GM12878 (cell line): ENCODE measurements at regions not wholly inside any gene's neighbourhood (a gene's known extent, or its start where the extent isn't known, plus 50 kb on each side); places are given as distances from the start of the nearest gene placed in this dataset.

ENCODE experiments used
- ATAC-seq: fragments of 200-7000 bp; cut with Tn5 transposase; 3 replicates; pipeline ENCODE4 v1.9.1; 2020; ENCODE audit warnings: mild to moderate bottlenecking, moderate library complexity
- BruUV-seq: library from RNA; stranded (reverse); fragments of 400-500 nt; replicated peaks from 2 replicates; lab custom pipeline; 2021; lab: Mats Ljungman, UMichigan
- CTCF ChIA-PET: fragments of 300-600 bp; sonication (Branson Sonifier 250); formaldehyde crosslinking; extraction: SDS; loops from one replicate; lab custom pipeline; 2021; ENCODE audit warnings: inconsistent platforms; lab: Yijun Ruan, JAX
- POLR2A ChIA-PET: fragments of 350-600 bp; formaldehyde crosslinking; extraction: SDS; loops from one replicate; lab custom pipeline; 2021; ENCODE audit warnings: inconsistent platforms; lab: Charles Lee
- RAD21 ChIA-PET: fragments of 300-600 bp; sonication (Branson Sonifier 250); formaldehyde crosslinking; loops from one replicate; lab custom pipeline; 2023; ENCODE audit warnings: antibody characterized with exemption; ENCODE audit not compliant: unreplicated experiment; lab: Charles Lee
- SMC1A ChIA-PET: fragments of 300-600 bp; sonication (Branson Sonifier 250); formaldehyde crosslinking; loops from one replicate; lab custom pipeline; 2023; ENCODE audit not compliant: unreplicated experiment, uncharacterized antibody; lab: Charles Lee
- DNase-seq: peaks from one replicate; pipeline ENCODE4 v3.0.0-alpha.2; 2011; ENCODE audit warnings: low read depth, low spot score
- FAIRE-seq: peaks from 3 replicates; lab custom pipeline; 2011; peaks lifted over from hg19 to GRCh38; lab: Jason Lieb, UNC
- H2AFZ ChIP-seq: 2 replicates; pipeline ENCODE4 v1.6.0; 2011; ENCODE audit warnings: low read depth, low read length, control low read depth; ENCODE audit not compliant: control insufficient read depth
- H3K27ac ChIP-seq: 2 replicates; pipeline ENCODE4 v1.5.1; 2011; ENCODE audit warnings: control low read depth; ENCODE audit not compliant: control insufficient read depth, insufficient read depth
- H3K27me3 ChIP-seq, 2 experiments: replicated peaks in 1 of 2; 2 replicates each; pipeline versions ENCODE4 v1.6.0 to v1.6.1; 2011; ENCODE audit warnings: low read length in 1 of 2; ENCODE audit not compliant: control insufficient read depth in 2 of 2, insufficient read depth in 2 of 2
- H3K36me3 ChIP-seq, 2 experiments: 2 replicates each; pipeline ENCODE4 v1.5.1; 2011; ENCODE audit warnings: low read length in 1 of 2; ENCODE audit not compliant: control insufficient read depth in 2 of 2, insufficient read depth in 2 of 2
- H3K4me1 ChIP-seq: 2 replicates; pipeline ENCODE4 v1.6.1; 2011; ENCODE audit warnings: mild to moderate bottlenecking, low read length, moderate library complexity, mixed read lengths; ENCODE audit not compliant: control insufficient read depth, insufficient read depth
- H3K4me2 ChIP-seq: 2 replicates; pipeline ENCODE4 v1.6.0; 2011; ENCODE audit warnings: control low read depth; ENCODE audit not compliant: control insufficient read depth, insufficient read depth
- H3K4me3 ChIP-seq: fragments of 200-600 bp; sonication (generic); 2 replicates; pipeline ENCODE4 v1.5.1; 2016
- H3K79me2 ChIP-seq: 2 replicates; pipeline ENCODE4 v1.6.0; 2011; ENCODE audit warnings: low read length; ENCODE audit not compliant: control insufficient read depth, insufficient read depth
- H3K9ac ChIP-seq: 2 replicates; pipeline ENCODE4 v1.8.0; 2011; ENCODE audit warnings: low read length, control low read depth, mixed read lengths; ENCODE audit not compliant: control insufficient read depth, insufficient read depth
- H3K9me3 ChIP-seq: replicated peaks from 3 replicates; pipeline ENCODE4 v1.5.1; 2011; ENCODE audit warnings: mild to moderate bottlenecking, low read length; ENCODE audit not compliant: control insufficient read depth, insufficient read depth
- H4K20me1 ChIP-seq: 2 replicates; pipeline ENCODE4 v1.6.0; 2011; ENCODE audit not compliant: control insufficient read depth, insufficient read depth
- BRCA1 ChIP-seq: IDR thresholded peaks from 2 replicates; pipeline ENCODE4 v1.6.1; 2011; ENCODE audit warnings: low read depth, low read length, improper control_type of control experiment
- CBX3 ChIP-seq: fragments of 200-600 bp; sonication (generic); IDR thresholded peaks from 2 replicates; pipeline ENCODE4 v1.6.1; 2016; ENCODE audit warnings: low read depth, borderline replicate concordance
- CHD4 ChIP-seq: fragments of 200-600 bp; sonication (generic); IDR thresholded peaks from 2 replicates; pipeline ENCODE4 v1.6.1; 2016; ENCODE audit warnings: mild to moderate bottlenecking
- HCFC1 ChIP-seq: fragments of 150-350 bp; IDR thresholded peaks from 2 replicates; pipeline ENCODE4 v1.6.1; 2014; ENCODE audit warnings: low read length
- MTA2 ChIP-seq: fragments of 450-650 bp; IDR thresholded peaks from 2 replicates; pipeline ENCODE4 v1.6.1; 2016; ENCODE audit warnings: low read depth, mild to moderate bottlenecking, moderate library complexity
- SIN3A ChIP-seq: IDR thresholded peaks from 2 replicates; pipeline ENCODE4 v1.6.1; 2012; ENCODE audit warnings: low read depth, low read length, improper control_type of control experiment
- SP1 ChIP-seq: IDR thresholded peaks from one replicate; pipeline ENCODE4 v1.6.1; 2011; ENCODE audit warnings: low read depth, low read length
- SREBF1 ChIP-seq: IDR thresholded peaks from 2 replicates; pipeline ENCODE4 v1.6.1; 2012; ENCODE audit warnings: mild to moderate bottlenecking, low read length
- TAF1 ChIP-seq: IDR thresholded peaks from 2 replicates; pipeline ENCODE4 v1.6.1; 2011; ENCODE audit warnings: mild to moderate bottlenecking, low read depth, low read length, borderline replicate concordance
- TARDBP ChIP-seq: IDR thresholded peaks from 2 replicates; pipeline ENCODE4 v1.6.1; 2016; ENCODE audit warnings: borderline replicate concordance
- WGBS: methylation state at CpG from one replicate; pipeline ENCODE4 v1.1.6; 2016; ENCODE audit warnings: low lambda C conversion rate; ENCODE audit not compliant: insufficient replicate concordance, insufficient coverage; ENCODE audit errors: missing lambda C conversion rate; 5-methylcytosine and 5-hydroxymethylcytosine counted together
- in situ Hi-C: fragments of 300-500 bp; cut with MboI; formaldehyde crosslinking; loops from 9 replicates; pipeline ENCODE4 v1.14.3; 2018; ENCODE audit warnings: mixed read lengths
- intact Hi-C: fragments of 100-400 bp; cut with micrococcal nuclease; formaldehyde crosslinking; loops from one replicate; pipeline ENCODE4 v1.14.2; 2022; ENCODE audit not compliant: unreplicated experiment
- TF ChIP-seq, protein P1 (sequence below): fragments of 450-650 bp; IDR thresholded peaks from 2 replicates; pipeline ENCODE4 v1.6.1; 2014; ENCODE audit warnings: mild to moderate bottlenecking
- TF ChIP-seq, protein P2 (sequence below): fragments of 450-650 bp; IDR thresholded peaks from 2 replicates; pipeline ENCODE4 v1.6.1; 2017; ENCODE audit warnings: mild to moderate bottlenecking, moderate library complexity
- TF ChIP-seq, protein P3 (sequence below): IDR thresholded peaks from 2 replicates; pipeline ENCODE4 v1.6.1; 2012; ENCODE audit warnings: mild to moderate bottlenecking, low read depth, low read length
- TF ChIP-seq, protein P4 (sequence below): fragments of 450-650 bp; IDR thresholded peaks from 2 replicates; pipeline ENCODE4 v1.6.1; 2017; ENCODE audit warnings: mild to moderate bottlenecking, moderate library complexity

DNA sequence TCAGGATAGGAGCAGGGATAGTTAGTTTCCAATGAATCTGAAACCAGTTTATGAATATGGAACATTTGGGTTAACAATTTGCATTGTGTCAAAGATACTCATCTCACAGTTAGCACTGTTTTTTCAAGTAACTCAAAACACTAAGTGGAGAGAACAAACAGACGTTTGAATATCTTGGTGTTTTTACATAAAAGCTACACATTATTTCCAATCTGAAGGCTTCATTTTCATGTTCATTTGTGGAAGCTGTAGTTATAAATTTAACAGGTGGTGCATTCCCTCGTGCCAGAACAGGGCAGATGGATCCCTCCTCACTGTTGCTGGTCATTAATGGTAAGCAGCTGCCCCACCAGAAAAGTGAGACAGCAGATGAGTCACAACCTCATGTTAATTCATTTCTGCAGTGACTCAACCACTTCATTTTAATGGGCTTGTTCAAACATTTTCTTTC is 286.9 kb downstream of the TMX3 start:
- FAIRE-seq, result no peak
- TF ChIP-seq CBX3, result no peak
- TF ChIP-seq, protein P1, sequence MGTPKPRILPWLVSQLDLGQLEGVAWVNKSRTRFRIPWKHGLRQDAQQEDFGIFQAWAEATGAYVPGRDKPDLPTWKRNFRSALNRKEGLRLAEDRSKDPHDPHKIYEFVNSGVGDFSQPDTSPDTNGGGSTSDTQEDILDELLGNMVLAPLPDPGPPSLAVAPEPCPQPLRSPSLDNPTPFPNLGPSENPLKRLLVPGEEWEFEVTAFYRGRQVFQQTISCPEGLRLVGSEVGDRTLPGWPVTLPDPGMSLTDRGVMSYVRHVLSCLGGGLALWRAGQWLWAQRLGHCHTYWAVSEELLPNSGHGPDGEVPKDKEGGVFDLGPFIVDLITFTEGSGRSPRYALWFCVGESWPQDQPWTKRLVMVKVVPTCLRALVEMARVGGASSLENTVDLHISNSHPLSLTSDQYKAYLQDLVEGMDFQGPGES, result no peak
- no peak for TF ChIP-seq BRCA1
- no peak for TF ChIP-seq SP1
- TF ChIP-seq SREBF1, result no peak
- TF ChIP-seq TAF1, result no peak
- TF ChIP-seq, protein P2, sequence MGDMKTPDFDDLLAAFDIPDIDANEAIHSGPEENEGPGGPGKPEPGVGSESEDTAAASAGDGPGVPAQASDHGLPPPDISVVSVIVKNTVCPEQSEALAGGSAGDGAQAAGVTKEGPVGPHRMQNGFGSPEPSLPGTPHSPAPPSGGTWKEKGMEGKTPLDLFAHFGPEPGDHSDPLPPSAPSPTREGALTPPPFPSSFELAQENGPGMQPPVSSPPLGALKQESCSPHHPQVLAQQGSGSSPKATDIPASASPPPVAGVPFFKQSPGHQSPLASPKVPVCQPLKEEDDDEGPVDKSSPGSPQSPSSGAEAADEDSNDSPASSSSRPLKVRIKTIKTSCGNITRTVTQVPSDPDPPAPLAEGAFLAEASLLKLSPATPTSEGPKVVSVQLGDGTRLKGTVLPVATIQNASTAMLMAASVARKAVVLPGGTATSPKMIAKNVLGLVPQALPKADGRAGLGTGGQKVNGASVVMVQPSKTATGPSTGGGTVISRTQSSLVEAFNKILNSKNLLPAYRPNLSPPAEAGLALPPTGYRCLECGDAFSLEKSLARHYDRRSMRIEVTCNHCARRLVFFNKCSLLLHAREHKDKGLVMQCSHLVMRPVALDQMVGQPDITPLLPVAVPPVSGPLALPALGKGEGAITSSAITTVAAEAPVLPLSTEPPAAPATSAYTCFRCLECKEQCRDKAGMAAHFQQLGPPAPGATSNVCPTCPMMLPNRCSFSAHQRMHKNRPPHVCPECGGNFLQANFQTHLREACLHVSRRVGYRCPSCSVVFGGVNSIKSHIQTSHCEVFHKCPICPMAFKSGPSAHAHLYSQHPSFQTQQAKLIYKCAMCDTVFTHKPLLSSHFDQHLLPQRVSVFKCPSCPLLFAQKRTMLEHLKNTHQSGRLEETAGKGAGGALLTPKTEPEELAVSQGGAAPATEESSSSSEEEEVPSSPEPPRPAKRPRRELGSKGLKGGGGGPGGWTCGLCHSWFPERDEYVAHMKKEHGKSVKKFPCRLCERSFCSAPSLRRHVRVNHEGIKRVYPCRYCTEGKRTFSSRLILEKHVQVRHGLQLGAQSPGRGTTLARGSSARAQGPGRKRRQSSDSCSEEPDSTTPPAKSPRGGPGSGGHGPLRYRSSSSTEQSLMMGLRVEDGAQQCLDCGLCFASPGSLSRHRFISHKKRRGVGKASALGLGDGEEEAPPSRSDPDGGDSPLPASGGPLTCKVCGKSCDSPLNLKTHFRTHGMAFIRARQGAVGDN, result no peak
- no peak for TF ChIP-seq TARDBP
- TF ChIP-seq HCFC1, result no peak
- TF ChIP-seq MTA2, result no peak
- TF ChIP-seq SIN3A, result no peak
- TF ChIP-seq, protein P3, sequence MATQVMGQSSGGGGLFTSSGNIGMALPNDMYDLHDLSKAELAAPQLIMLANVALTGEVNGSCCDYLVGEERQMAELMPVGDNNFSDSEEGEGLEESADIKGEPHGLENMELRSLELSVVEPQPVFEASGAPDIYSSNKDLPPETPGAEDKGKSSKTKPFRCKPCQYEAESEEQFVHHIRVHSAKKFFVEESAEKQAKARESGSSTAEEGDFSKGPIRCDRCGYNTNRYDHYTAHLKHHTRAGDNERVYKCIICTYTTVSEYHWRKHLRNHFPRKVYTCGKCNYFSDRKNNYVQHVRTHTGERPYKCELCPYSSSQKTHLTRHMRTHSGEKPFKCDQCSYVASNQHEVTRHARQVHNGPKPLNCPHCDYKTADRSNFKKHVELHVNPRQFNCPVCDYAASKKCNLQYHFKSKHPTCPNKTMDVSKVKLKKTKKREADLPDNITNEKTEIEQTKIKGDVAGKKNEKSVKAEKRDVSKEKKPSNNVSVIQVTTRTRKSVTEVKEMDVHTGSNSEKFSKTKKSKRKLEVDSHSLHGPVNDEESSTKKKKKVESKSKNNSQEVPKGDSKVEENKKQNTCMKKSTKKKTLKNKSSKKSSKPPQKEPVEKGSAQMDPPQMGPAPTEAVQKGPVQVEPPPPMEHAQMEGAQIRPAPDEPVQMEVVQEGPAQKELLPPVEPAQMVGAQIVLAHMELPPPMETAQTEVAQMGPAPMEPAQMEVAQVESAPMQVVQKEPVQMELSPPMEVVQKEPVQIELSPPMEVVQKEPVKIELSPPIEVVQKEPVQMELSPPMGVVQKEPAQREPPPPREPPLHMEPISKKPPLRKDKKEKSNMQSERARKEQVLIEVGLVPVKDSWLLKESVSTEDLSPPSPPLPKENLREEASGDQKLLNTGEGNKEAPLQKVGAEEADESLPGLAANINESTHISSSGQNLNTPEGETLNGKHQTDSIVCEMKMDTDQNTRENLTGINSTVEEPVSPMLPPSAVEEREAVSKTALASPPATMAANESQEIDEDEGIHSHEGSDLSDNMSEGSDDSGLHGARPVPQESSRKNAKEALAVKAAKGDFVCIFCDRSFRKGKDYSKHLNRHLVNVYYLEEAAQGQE, result no peak
- TF ChIP-seq, protein P4, sequence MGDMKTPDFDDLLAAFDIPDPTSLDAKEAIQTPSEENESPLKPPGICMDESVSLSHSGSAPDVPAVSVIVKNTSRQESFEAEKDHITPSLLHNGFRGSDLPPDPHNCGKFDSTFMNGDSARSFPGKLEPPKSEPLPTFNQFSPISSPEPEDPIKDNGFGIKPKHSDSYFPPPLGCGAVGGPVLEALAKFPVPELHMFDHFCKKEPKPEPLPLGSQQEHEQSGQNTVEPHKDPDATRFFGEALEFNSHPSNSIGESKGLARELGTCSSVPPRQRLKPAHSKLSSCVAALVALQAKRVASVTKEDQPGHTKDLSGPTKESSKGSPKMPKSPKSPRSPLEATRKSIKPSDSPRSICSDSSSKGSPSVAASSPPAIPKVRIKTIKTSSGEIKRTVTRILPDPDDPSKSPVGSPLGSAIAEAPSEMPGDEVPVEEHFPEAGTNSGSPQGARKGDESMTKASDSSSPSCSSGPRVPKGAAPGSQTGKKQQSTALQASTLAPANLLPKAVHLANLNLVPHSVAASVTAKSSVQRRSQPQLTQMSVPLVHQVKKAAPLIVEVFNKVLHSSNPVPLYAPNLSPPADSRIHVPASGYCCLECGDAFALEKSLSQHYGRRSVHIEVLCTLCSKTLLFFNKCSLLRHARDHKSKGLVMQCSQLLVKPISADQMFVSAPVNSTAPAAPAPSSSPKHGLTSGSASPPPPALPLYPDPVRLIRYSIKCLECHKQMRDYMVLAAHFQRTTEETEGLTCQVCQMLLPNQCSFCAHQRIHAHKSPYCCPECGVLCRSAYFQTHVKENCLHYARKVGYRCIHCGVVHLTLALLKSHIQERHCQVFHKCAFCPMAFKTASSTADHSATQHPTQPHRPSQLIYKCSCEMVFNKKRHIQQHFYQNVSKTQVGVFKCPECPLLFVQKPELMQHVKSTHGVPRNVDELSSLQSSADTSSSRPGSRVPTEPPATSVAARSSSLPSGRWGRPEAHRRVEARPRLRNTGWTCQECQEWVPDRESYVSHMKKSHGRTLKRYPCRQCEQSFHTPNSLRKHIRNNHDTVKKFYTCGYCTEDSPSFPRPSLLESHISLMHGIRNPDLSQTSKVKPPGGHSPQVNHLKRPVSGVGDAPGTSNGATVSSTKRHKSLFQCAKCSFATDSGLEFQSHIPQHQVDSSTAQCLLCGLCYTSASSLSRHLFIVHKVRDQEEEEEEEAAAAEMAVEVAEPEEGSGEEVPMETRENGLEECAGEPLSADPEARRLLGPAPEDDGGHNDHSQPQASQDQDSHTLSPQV, result no peak
- no peak for TF ChIP-seq CHD4

More for the DNA sequence above, 286.9 kb downstream of the TMX3 start:
- WGBS, result 0% methylated on average over 2 of the region's 2 CpGs
- in situ Hi-C loops (no loop called here), intact Hi-C loops (no loop called here)
- Histone ChIP-seq H3K27ac (no peak overlapping the region), H3K4me1 (no peaks in the 10 kb centered on the region), H3K4me2 (no peak overlapping the region), H3K9me3 (no peaks in the 10 kb centered on the region), H3K79me2 (no peaks in the 10 kb centered on the region), H3K36me3 (no peaks in the 10 kb centered on the region), H3K27me3 (no peaks in the 10 kb centered on the region), H3K4me3 (no peak overlapping the region), H3K9ac (no peak overlapping the region), H2AFZ (no peak overlapping the region), H4K20me1 (no peaks in the 10 kb centered on the region)
- CTCF ChIA-PET, result no interaction called here
- RAD21 ChIA-PET, result no interaction called here
- SMC1A ChIA-PET, result no interaction called here
- POLR2A ChIA-PET, result no interaction called here
- ATAC-seq (no peak), DNase-seq (no peak)
- no TSS peak for BruUV-seq
